Tibial nerve (tissue), 4 donors: ENCODE measurements at regions not wholly inside any gene's neighbourhood (a gene's known extent, or its start where the extent isn't known, plus 50 kb on each side); places are given as distances from the start of the nearest gene placed in this dataset.

Experiments used
- EP300 ChIP-seq, 2 donors: sonication (generic); formaldehyde crosslinking; IDR thresholded peaks; one replicate each; pipeline ENCODE4 v1.6.1; 2017; ENCODE audit warnings: antibody characterized with exemption in 2 of 2, mild to moderate bottlenecking in 1 of 2
- POLR2A ChIP-seq, 2 donors: fragments of 450-650 bp; IDR thresholded peaks; one replicate each; pipeline ENCODE4 v1.6.1; 2017; ENCODE audit warnings: antibody characterized with exemption in 2 of 2, mild to moderate bottlenecking in 2 of 2, moderate library complexity in 2 of 2
- TF ChIP-seq, protein P1 (sequence below), 5 experiments: fragments of 200-600 bp in 3 of 5; fragments of 450-650 bp in 2 of 5; sonication (generic) in 3 of 5; IDR thresholded peaks; one replicate each; pipeline ENCODE4 v1.5.1; 2016 to 2019; ENCODE audit warnings: antibody characterized with exemption in 5 of 5, mild to moderate bottlenecking in 3 of 5, moderate library complexity in 2 of 5

DNA sequence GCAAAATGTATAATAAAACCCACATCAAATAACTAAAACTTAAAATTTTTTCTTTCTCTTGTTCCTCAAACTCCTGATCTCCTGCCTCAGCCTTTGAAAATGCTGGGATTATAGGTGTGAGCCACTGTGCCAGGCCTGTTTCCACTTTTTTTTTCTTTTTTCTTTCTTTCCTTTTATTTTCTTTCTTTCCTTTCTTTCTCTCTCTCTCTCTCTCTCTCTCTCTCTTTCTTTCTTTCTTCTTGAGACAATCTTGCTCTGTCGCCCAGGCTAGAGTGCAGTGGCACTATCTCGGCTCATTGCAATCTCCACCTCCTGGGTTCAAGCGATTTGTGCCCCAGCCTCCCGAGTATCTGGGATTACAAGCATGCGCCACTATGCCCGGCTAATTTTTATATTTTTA lies 164.6 kb downstream of the OR2B2 start:
- TF ChIP-seq, protein P1, sequence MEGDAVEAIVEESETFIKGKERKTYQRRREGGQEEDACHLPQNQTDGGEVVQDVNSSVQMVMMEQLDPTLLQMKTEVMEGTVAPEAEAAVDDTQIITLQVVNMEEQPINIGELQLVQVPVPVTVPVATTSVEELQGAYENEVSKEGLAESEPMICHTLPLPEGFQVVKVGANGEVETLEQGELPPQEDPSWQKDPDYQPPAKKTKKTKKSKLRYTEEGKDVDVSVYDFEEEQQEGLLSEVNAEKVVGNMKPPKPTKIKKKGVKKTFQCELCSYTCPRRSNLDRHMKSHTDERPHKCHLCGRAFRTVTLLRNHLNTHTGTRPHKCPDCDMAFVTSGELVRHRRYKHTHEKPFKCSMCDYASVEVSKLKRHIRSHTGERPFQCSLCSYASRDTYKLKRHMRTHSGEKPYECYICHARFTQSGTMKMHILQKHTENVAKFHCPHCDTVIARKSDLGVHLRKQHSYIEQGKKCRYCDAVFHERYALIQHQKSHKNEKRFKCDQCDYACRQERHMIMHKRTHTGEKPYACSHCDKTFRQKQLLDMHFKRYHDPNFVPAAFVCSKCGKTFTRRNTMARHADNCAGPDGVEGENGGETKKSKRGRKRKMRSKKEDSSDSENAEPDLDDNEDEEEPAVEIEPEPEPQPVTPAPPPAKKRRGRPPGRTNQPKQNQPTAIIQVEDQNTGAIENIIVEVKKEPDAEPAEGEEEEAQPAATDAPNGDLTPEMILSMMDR (IDR thresholded peaks at IDR 0.05), result no peak
- TF ChIP-seq POLR2A (IDR thresholded peaks at IDR 0.05), result no peak
- no peak for TF ChIP-seq EP300 (IDR thresholded peaks at IDR 0.05)
